ENCODE measurements at regions not wholly inside any gene's neighbourhood (a gene's known extent, or its start where the extent isn't known, plus 50 kb on each side); places are given as distances from the start of the nearest gene placed in this dataset.

DNA sequence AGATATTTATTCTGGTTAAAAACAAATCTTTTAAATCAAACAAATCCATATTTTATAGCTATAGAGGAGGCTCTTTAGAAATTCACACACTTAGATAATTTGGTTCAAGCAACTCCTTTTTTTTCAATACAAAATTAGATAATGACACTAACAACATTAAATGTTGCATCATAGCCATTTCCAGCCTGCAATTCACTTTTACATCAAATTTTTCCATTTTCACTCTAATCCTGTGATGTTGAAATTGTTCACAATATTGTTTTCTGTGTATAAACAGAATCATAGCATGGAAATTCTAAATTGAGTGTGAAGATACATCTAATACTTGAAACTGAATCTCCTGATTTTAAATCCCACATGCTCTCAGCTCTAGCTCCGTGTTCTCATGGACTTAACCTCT is 482.6 kb downstream of the INHBA start:
- TF ChIP-seq, protein P1, sequence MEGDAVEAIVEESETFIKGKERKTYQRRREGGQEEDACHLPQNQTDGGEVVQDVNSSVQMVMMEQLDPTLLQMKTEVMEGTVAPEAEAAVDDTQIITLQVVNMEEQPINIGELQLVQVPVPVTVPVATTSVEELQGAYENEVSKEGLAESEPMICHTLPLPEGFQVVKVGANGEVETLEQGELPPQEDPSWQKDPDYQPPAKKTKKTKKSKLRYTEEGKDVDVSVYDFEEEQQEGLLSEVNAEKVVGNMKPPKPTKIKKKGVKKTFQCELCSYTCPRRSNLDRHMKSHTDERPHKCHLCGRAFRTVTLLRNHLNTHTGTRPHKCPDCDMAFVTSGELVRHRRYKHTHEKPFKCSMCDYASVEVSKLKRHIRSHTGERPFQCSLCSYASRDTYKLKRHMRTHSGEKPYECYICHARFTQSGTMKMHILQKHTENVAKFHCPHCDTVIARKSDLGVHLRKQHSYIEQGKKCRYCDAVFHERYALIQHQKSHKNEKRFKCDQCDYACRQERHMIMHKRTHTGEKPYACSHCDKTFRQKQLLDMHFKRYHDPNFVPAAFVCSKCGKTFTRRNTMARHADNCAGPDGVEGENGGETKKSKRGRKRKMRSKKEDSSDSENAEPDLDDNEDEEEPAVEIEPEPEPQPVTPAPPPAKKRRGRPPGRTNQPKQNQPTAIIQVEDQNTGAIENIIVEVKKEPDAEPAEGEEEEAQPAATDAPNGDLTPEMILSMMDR (IDR thresholded peaks at IDR 0.05 in 2 of 3, conservative IDR thresholded peaks at IDR 0.05 in 1 of 3; ENCODE audit: control insufficient read depth in 2 of 3, extremely low read depth in 1 of 3, insufficient read depth in 1 of 3, low read depth in 3 of 3, low read length in 3 of 3): no peak
- TF ChIP-seq ZNF217 (IDR thresholded peaks at IDR 0.05): no peak
- no peak for TF ChIP-seq IKZF1 (conservative IDR thresholded peaks at IDR 0.05)
- TF ChIP-seq TBL1XR1 (IDR thresholded peaks at IDR 0.05; ENCODE audit: low read depth, low read length): no peak
- TF ChIP-seq, protein P2, sequence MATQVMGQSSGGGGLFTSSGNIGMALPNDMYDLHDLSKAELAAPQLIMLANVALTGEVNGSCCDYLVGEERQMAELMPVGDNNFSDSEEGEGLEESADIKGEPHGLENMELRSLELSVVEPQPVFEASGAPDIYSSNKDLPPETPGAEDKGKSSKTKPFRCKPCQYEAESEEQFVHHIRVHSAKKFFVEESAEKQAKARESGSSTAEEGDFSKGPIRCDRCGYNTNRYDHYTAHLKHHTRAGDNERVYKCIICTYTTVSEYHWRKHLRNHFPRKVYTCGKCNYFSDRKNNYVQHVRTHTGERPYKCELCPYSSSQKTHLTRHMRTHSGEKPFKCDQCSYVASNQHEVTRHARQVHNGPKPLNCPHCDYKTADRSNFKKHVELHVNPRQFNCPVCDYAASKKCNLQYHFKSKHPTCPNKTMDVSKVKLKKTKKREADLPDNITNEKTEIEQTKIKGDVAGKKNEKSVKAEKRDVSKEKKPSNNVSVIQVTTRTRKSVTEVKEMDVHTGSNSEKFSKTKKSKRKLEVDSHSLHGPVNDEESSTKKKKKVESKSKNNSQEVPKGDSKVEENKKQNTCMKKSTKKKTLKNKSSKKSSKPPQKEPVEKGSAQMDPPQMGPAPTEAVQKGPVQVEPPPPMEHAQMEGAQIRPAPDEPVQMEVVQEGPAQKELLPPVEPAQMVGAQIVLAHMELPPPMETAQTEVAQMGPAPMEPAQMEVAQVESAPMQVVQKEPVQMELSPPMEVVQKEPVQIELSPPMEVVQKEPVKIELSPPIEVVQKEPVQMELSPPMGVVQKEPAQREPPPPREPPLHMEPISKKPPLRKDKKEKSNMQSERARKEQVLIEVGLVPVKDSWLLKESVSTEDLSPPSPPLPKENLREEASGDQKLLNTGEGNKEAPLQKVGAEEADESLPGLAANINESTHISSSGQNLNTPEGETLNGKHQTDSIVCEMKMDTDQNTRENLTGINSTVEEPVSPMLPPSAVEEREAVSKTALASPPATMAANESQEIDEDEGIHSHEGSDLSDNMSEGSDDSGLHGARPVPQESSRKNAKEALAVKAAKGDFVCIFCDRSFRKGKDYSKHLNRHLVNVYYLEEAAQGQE (IDR thresholded peaks at IDR 0.05; ENCODE audit: low read depth, low read length): no peak
- TF ChIP-seq NR2C2 (IDR thresholded peaks at IDR 0.05; ENCODE audit: borderline replicate concordance, control insufficient read depth, insufficient read length, low read depth): no peak
- no peak for TF ChIP-seq NFXL1 (IDR thresholded peaks at IDR 0.05; ENCODE audit: borderline replicate concordance)
- TF ChIP-seq POU2F2 (IDR thresholded peaks at IDR 0.05; ENCODE audit: borderline replicate concordance, low read depth, low read length): no peak
- TF ChIP-seq ZBED1 (IDR thresholded peaks at IDR 0.05; ENCODE audit: borderline replicate concordance): no peak
- no peak for TF ChIP-seq POLR2AphosphoS5 (IDR thresholded peaks at IDR 0.05; ENCODE audit: low read length)
- TF ChIP-seq ZNF24 (IDR thresholded peaks at IDR 0.05): no peak

Measured in GM12878 (cell line).